ENCODE measurements at regions not wholly inside any gene's neighbourhood (a gene's known extent, or its start where the extent isn't known, plus 50 kb on each side); places are given as distances from the start of the nearest gene placed in this dataset.

- TF ChIP-seq AKNA (CRISPR knock-in tag; IDR thresholded peaks at IDR 0.05; ENCODE audit: borderline replicate concordance): no peak
- no peak for TF ChIP-seq ZNF225 (CRISPR knock-in tag; IDR thresholded peaks at IDR 0.05)
- no peak for TF ChIP-seq TOE1 (CRISPR knock-in tag; IDR thresholded peaks at IDR 0.05)
- TF ChIP-seq EP300 (IDR thresholded peaks at IDR 0.05; ENCODE audit: low read depth in 2 of 2, low read length in 2 of 2): no peak
- no peak for TF ChIP-seq EP300 (CRISPR knock-in tag; IDR thresholded peaks at IDR 0.05; ENCODE audit: borderline replicate concordance)
- no peak for TF ChIP-seq SP5 (CRISPR knock-in tag; IDR thresholded peaks at IDR 0.05; ENCODE audit: borderline replicate concordance, low read depth)
- no peak for TF ChIP-seq ZNF569 (CRISPR knock-in tag; IDR thresholded peaks at IDR 0.05; ENCODE audit: borderline replicate concordance)
- TF ChIP-seq RAD21 (CRISPR knock-in tag; IDR thresholded peaks at IDR 0.05): no peak
- no peak for TF ChIP-seq ZNF83 (CRISPR knock-in tag; IDR thresholded peaks at IDR 0.05; ENCODE audit: borderline replicate concordance)
- TF ChIP-seq ZNF749 (CRISPR knock-in tag; IDR thresholded peaks at IDR 0.05; ENCODE audit: borderline replicate concordance): no peak
- TF ChIP-seq ZSCAN22 (CRISPR knock-in tag; IDR thresholded peaks at IDR 0.05): no peak
- TF ChIP-seq MIXL1 (CRISPR knock-in tag; IDR thresholded peaks at IDR 0.05): no peak
Measured at GRCh38 chr4:110354460-110354859, 121.5 kb upstream of the ENPEP start (continued).

Data from HepG2 (cell line).